ENCODE measurements at regions not wholly inside any gene's neighbourhood (a gene's known extent, or its start where the extent isn't known, plus 50 kb on each side); places are given as distances from the start of the nearest gene placed in this dataset.

DNA sequence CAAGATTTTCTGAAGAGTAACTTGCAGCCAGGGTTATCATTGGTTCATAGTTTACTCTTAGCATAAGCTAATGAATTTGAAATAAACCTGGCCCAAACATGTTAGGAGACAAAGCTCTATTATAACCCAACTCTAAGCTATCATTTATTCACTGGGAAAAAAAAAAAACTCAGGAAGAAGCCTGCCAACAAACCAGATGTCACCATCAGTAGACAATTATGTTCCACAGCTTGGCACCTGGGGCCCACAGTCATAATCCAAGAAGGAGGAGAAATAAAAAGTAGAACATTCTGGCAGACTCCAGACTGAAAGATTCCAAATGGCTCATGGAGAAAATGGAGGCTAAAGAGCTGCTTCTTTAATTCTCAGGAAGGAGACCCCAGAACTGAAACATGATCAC lies 100.0 kb upstream of the CNR1 start:
- TF ChIP-seq, protein P1, sequence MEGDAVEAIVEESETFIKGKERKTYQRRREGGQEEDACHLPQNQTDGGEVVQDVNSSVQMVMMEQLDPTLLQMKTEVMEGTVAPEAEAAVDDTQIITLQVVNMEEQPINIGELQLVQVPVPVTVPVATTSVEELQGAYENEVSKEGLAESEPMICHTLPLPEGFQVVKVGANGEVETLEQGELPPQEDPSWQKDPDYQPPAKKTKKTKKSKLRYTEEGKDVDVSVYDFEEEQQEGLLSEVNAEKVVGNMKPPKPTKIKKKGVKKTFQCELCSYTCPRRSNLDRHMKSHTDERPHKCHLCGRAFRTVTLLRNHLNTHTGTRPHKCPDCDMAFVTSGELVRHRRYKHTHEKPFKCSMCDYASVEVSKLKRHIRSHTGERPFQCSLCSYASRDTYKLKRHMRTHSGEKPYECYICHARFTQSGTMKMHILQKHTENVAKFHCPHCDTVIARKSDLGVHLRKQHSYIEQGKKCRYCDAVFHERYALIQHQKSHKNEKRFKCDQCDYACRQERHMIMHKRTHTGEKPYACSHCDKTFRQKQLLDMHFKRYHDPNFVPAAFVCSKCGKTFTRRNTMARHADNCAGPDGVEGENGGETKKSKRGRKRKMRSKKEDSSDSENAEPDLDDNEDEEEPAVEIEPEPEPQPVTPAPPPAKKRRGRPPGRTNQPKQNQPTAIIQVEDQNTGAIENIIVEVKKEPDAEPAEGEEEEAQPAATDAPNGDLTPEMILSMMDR (IDR thresholded peaks at IDR 0.05): no peak
- TF ChIP-seq, protein P2, sequence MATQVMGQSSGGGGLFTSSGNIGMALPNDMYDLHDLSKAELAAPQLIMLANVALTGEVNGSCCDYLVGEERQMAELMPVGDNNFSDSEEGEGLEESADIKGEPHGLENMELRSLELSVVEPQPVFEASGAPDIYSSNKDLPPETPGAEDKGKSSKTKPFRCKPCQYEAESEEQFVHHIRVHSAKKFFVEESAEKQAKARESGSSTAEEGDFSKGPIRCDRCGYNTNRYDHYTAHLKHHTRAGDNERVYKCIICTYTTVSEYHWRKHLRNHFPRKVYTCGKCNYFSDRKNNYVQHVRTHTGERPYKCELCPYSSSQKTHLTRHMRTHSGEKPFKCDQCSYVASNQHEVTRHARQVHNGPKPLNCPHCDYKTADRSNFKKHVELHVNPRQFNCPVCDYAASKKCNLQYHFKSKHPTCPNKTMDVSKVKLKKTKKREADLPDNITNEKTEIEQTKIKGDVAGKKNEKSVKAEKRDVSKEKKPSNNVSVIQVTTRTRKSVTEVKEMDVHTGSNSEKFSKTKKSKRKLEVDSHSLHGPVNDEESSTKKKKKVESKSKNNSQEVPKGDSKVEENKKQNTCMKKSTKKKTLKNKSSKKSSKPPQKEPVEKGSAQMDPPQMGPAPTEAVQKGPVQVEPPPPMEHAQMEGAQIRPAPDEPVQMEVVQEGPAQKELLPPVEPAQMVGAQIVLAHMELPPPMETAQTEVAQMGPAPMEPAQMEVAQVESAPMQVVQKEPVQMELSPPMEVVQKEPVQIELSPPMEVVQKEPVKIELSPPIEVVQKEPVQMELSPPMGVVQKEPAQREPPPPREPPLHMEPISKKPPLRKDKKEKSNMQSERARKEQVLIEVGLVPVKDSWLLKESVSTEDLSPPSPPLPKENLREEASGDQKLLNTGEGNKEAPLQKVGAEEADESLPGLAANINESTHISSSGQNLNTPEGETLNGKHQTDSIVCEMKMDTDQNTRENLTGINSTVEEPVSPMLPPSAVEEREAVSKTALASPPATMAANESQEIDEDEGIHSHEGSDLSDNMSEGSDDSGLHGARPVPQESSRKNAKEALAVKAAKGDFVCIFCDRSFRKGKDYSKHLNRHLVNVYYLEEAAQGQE (IDR thresholded peaks at IDR 0.05; ENCODE audit: insufficient read depth in 1 of 2, low read depth in 2 of 2, low read length in 1 of 2): no peak
